IPS-18a (cell line): ENCODE measurements at regions not wholly inside any gene's neighbourhood (a gene's known extent, or its start where the extent isn't known, plus 50 kb on each side); places are given as distances from the start of the nearest gene placed in this dataset.
"Not testable (repeated sequence)": the region's sequence is repeated elsewhere in the genome, so short reads cannot be mapped to it uniquely, and the experiment has no call there.

Experiments used
- H3K27ac ChIP-seq: one replicate; pipeline ENCODE4 v1.5.1; 2013; ENCODE audit warnings: low read length
- H3K27me3 ChIP-seq: one replicate; pipeline ENCODE4 v1.6.1; 2013; ENCODE audit warnings: mild to moderate bottlenecking, low read length; ENCODE audit not compliant: control insufficient read depth, insufficient read depth
- H3K36me3 ChIP-seq: one replicate; pipeline ENCODE4 v1.6.1; 2013; ENCODE audit warnings: low read depth, low read length; ENCODE audit not compliant: control insufficient read depth
- H3K4me1 ChIP-seq: one replicate; pipeline ENCODE4 v1.6.1; 2013; ENCODE audit warnings: low read depth, low read length; ENCODE audit not compliant: control insufficient read depth
- H3K4me3 ChIP-seq: one replicate; pipeline ENCODE4 v1.5.1; 2013; ENCODE audit warnings: low read length
- H3K9ac ChIP-seq: one replicate; pipeline ENCODE4 v1.6.1; 2013; ENCODE audit warnings: mild to moderate bottlenecking, low read length, moderate library complexity
- H3K9me3 ChIP-seq: one replicate; pipeline ENCODE4 v1.6.1; 2013; ENCODE audit warnings: low read depth, low read length; ENCODE audit not compliant: control insufficient read depth

DNA sequence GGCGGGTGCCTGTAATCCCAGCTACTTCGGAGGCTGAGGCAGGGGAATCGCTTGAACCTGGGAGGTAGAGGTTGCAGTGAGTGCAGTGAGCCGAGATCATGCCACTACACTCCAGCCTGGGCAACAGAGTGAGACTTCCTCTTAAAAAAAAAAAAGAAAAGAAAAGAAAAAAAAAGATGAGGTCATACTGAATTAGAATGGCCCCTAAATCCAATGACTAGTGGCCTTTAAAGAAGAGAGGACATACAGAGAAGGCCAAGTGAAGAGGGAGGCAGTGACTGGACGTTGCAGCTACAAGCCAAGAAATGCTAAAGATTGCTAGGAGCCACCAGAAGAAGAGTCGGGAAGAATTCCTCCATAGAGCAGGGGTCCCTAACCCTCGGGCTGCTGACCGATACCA is 76.9 kb upstream of the TIAM1 start:
- Histone ChIP-seq H3K27ac (no peak overlapping the region), H3K9me3 (no peaks in the 10 kb centered on the region), H3K4me1 (peaks cover 12% of the 10 kb centered on the region), H3K27me3 (no peaks in the 10 kb centered on the region), H3K9ac (no peak overlapping the region), H3K36me3 (no peaks in the 10 kb centered on the region), H3K4me3 (no peak overlapping the region)

GRCh38 chr21:31420354-31420753 is 76.3 kb upstream of the TIAM1 start:
- no peaks in the 10 kb centered on the region for H3K9me3 ChIP-seq

GRCh38 chr21:31418377-31419001 is 74.4 kb upstream of the TIAM1 start:
- H3K9me3 ChIP-seq, result no peaks in the 10 kb centered on the region
- no peak overlapping the region for H3K9ac ChIP-seq
- H3K4me3 ChIP-seq, result no peak overlapping the region
- H3K27ac ChIP-seq, result no peak overlapping the region
- no peaks in the 10 kb centered on the region for H3K36me3 ChIP-seq
- peaks cover 7% of the 10 kb centered on the region for H3K4me1 ChIP-seq
- H3K27me3 ChIP-seq, result no peaks in the 10 kb centered on the region

More at GRCh38 chr21:31420354-31420753, 76.3 kb upstream of the TIAM1 start:
- Histone ChIP-seq H3K27ac (no peak overlapping the region), H3K9ac (no peak overlapping the region), H3K27me3 (no peaks in the 10 kb centered on the region), H3K36me3 (no peaks in the 10 kb centered on the region), H3K4me3 (no peak overlapping the region), H3K4me1 (peaks cover 11% of the 10 kb centered on the region)

DNA sequence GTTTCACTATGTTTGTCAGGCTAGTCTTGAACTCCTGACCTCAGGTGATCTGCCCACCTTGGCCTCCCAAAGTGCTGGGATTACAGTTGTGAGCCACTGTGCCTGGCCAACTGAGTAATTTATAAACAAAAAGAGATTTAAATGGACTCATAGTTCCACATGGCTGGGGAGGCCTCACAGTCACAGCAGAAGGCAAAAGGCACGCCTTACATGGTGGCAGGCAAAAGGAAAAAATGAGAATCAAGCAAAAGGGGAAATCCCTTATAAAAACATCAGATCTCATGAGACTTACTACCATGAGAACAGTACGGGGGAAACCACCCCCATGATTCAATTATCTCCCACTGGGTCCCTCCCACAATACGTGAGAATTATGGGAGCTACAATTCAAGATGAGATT is 73.2 kb upstream of the TIAM1 start:
- not testable (repeated sequence) for H3K4me1 ChIP-seq, H3K27me3 ChIP-seq, H3K9me3 ChIP-seq, H3K4me3 ChIP-seq, H3K36me3 ChIP-seq, H3K9ac ChIP-seq, H3K27ac ChIP-seq

GRCh38 chr21:31416465-31416864 is 72.4 kb upstream of the TIAM1 start:
- no peak overlapping the region for H3K4me3 ChIP-seq
- peaks cover 7% of the 10 kb centered on the region for H3K4me1 ChIP-seq
- H3K27ac ChIP-seq, result no peak overlapping the region
- H3K9me3 ChIP-seq, result no peaks in the 10 kb centered on the region
- no peak overlapping the region for H3K9ac ChIP-seq
- H3K36me3 ChIP-seq, result no peaks in the 10 kb centered on the region
- no peaks in the 10 kb centered on the region for H3K27me3 ChIP-seq

GRCh38 chr21:31414263-31415000 is 70.4 kb upstream of the TIAM1 start:
- H3K4me3 ChIP-seq, result no peak overlapping the region
- no peak overlapping the region for H3K9ac ChIP-seq
- H3K9me3 ChIP-seq, result no peaks in the 10 kb centered on the region
- H3K27ac ChIP-seq, result no peak overlapping the region
- H3K27me3 ChIP-seq, result no peaks in the 10 kb centered on the region
- H3K36me3 ChIP-seq, result no peaks in the 10 kb centered on the region
- peaks cover 7% of the 10 kb centered on the region for H3K4me1 ChIP-seq

DNA sequence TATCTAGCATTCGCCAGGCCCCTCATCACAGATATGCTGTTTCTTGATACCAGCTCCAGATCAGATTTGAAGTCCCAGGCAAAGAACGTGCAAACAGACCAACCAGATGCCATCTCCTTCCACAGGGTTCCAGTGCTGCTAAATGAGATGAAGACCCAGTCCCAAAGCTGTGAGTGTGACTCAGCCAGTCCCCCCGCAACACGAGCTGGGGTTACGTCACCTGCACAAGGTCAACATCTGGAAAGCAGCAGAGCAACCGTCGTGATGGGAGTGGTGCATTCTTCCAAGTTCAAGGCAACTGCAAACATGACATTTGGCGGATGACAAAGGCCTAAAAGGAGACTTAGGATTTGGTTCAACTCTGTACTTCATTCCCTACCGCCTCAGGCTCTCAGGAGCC is 69.6 kb upstream of the TIAM1 start:
- no peak overlapping the region for H3K27ac ChIP-seq

DNA sequence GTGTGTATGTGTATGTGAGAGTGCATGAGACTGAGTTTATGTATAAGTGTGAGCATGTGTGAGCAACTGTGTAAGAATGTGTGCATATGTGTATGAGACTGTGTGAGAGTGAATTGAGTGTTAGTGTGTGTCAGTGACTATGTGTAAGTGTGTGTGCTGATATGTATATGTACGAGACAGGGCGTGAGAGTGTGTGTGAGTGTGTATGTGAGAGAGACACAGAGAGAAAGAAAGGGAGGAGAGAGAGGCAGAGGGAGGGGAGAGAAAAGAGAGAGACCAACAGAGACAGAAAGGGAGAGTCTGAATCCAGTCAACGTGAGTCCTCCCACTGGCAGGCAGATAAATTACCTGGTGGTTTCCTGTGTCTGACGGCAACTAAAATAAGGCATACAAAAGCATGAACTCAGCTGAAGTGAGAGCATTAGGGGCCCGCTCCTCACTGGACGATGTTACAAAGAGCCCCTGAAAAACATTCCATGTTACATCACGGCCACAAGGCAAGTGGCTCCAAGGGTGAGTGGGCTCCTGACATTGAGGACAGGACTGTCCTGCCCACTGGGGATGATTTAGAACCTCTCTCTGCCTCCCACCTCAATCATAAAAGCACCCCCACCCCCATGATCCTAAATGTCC is 66.6 kb upstream of the TIAM1 start:
- Histone ChIP-seq H3K4me1 (no peaks in the 10 kb centered on the region), H3K9me3 (no peaks in the 10 kb centered on the region), H3K9ac (no peak overlapping the region), H3K27ac (no peak overlapping the region), H3K27me3 (no peaks in the 10 kb centered on the region), H3K36me3 (no peaks in the 10 kb centered on the region), H3K4me3 (no peak overlapping the region)

More for the DNA sequence above, 69.6 kb upstream of the TIAM1 start:
- Histone ChIP-seq H3K4me1 (peaks cover 5% of the 10 kb centered on the region), H3K4me3 (no peak overlapping the region), H3K27me3 (no peaks in the 10 kb centered on the region), H3K9ac (no peak overlapping the region), H3K36me3 (no peaks in the 10 kb centered on the region), H3K9me3 (no peaks in the 10 kb centered on the region)

DNA sequence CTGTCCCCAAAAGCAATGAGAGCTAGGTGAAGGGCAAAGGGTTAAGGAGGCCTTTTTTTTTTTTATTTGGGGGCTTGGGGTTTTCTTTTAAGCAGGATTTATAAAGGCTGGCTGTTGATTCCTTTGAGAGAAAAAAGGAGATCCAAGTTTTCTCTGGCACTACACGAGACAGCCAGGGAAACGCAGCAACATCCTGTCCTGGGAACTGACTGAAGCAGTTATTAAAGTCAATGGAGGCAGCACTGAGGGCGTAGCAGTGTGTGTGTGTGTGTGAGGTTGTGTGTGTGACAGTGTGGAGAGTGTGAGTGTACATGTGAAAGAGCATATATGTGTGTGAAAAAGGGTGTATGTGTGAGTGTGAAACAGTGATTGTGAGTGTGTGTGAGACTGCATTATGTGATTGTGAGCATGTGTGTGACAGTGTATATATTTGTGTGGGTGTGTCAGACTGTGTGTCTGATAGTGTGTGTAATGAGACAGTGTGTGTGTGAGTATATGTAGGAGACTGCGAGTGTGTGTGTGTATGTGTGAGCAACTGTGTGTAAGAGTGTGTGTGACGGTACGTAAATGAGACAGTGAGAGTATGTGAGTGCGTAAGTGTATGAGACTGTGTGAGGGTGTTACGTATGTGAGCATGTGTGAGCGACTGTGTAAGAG is 65.9 kb upstream of the TIAM1 start:
- no peak overlapping the region for H3K27ac ChIP-seq
- no peak overlapping the region for H3K4me3 ChIP-seq
- H3K4me1 ChIP-seq, result no peaks in the 10 kb centered on the region
- no peaks in the 10 kb centered on the region for H3K9me3 ChIP-seq
- H3K36me3 ChIP-seq, result no peaks in the 10 kb centered on the region
- no peaks in the 10 kb centered on the region for H3K27me3 ChIP-seq
- H3K9ac ChIP-seq, result no peak overlapping the region

GRCh38 chr21:31408301-31409088 is 64.4 kb upstream of the TIAM1 start:
- H3K9me3 ChIP-seq, result no peaks in the 10 kb centered on the region
- no peaks in the 10 kb centered on the region for H3K36me3 ChIP-seq
- H3K4me1 ChIP-seq, result no peaks in the 10 kb centered on the region
- H3K27ac ChIP-seq, result no peak overlapping the region
- no peaks in the 10 kb centered on the region for H3K27me3 ChIP-seq
- no peak overlapping the region for H3K4me3 ChIP-seq
- H3K9ac ChIP-seq, result no peak overlapping the region

DNA sequence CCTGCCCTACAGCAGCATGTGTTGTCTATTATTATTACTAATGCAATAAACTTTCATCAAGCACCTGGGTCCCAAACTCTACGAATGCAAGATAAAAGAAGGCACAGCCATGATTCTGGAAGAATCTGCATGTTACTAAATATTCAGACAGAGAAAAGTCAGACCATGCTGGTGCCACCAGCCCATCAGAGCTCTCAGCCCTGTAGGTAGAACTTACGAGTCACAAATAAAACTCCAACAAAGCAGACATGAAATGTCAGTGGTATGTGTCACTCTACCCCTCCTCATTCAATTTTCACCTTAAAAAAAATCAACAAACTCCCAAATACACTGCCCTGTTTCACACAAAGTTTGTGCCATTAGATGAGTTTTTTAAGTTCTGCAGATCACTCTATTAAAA is 62.4 kb upstream of the TIAM1 start:
- no peak overlapping the region for H3K27ac ChIP-seq
- H3K27me3 ChIP-seq, result no peaks in the 10 kb centered on the region

More for the DNA sequence above, 62.4 kb upstream of the TIAM1 start:
- Histone ChIP-seq H3K4me1 (no peaks in the 10 kb centered on the region), H3K36me3 (no peaks in the 10 kb centered on the region), H3K4me3 (no peak overlapping the region), H3K9me3 (no peaks in the 10 kb centered on the region), H3K9ac (no peak overlapping the region)
